SU-DHL-6 (cell line): ENCODE measurements at regions not wholly inside any gene's neighbourhood (a gene's known extent, or its start where the extent isn't known, plus 50 kb on each side); places are given as distances from the start of the nearest gene placed in this dataset.
"Not testable (repeated sequence)": the region's sequence is repeated elsewhere in the genome, so short reads cannot be mapped to it uniquely, and the experiment has no call there.

ENCODE experiments used
- H2AFZ ChIP-seq: fragments of 200-600 bp; sonication (generic); 2 replicates; pipeline ENCODE4 v1.6.1; 2014; ENCODE audit warnings: low read depth, mild to moderate bottlenecking, moderate library complexity, mixed read lengths, antibody characterized with exemption, low read length; ENCODE audit not compliant: severe bottlenecking
- H3F3A ChIP-seq: fragments of 200-600 bp; shearing (Covaris generic); 2 replicates; pipeline ENCODE4 v1.6.0; 2016; ENCODE audit warnings: antibody characterized with exemption, mild to moderate bottlenecking; ENCODE audit not compliant: insufficient read depth
- H3K27ac ChIP-seq: fragments of 200-600 bp; sonication (generic); 2 replicates; pipeline ENCODE4 v1.5.1; 2016; ENCODE audit warnings: low read depth, mild to moderate bottlenecking, low read length, moderate library complexity, mixed read lengths
- H3K27me3 ChIP-seq: fragments of 200-600 bp; sonication (generic), shearing (Covaris generic); 2 replicates; pipeline ENCODE4 v1.6.0; 2014; ENCODE audit warnings: mild to moderate bottlenecking, low read length
- H3K36me3 ChIP-seq: fragments of 200-600 bp; sonication (generic); 2 replicates; pipeline ENCODE4 v1.6.1; 2014; ENCODE audit warnings: mild to moderate bottlenecking, low read length, mixed read lengths
- H3K4me2 ChIP-seq: fragments of 300-600, 200-600 bp; shearing (Covaris generic), sonication (generic); 2 replicates; pipeline ENCODE4 v1.6.0; 2014; ENCODE audit warnings: low read length, low read depth, mild to moderate bottlenecking; ENCODE audit not compliant: poor library complexity, severe bottlenecking
- H3K4me3 ChIP-seq: fragments of 200-600 bp; sonication (generic); 2 replicates; pipeline ENCODE4 v1.5.1; 2014; ENCODE audit warnings: antibody characterized with exemption, low read length, mild to moderate bottlenecking, mixed read lengths; ENCODE audit not compliant: insufficient read depth, poor library complexity, severe bottlenecking
- H3K79me2 ChIP-seq: fragments of 200-600 bp; sonication (generic); 2 replicates; pipeline ENCODE4 v1.6.1; 2014; ENCODE audit warnings: mild to moderate bottlenecking, low read length, moderate library complexity; ENCODE audit not compliant: insufficient read depth
- H3K9ac ChIP-seq: fragments of 200-600 bp; sonication (generic); 2 replicates; pipeline ENCODE4 v1.7.0; 2014; ENCODE audit warnings: mild to moderate bottlenecking, low read length
- H3K9me2 ChIP-seq: fragments of 200-600 bp; sonication (generic); replicated peaks from 2 replicates; pipeline ENCODE4 v1.6.1; 2014; ENCODE audit warnings: low read length; ENCODE audit not compliant: insufficient read depth
- H3K9me3 ChIP-seq: fragments of 200-600 bp; sonication (generic); 2 replicates; pipeline ENCODE4 v1.6.1; 2014; ENCODE audit warnings: low read length, mixed read lengths; ENCODE audit not compliant: insufficient read depth
- H4K20me1 ChIP-seq: fragments of 200-600 bp; sonication (generic); 2 replicates; pipeline ENCODE4 v1.6.1; 2014; ENCODE audit warnings: low read depth, mild to moderate bottlenecking, antibody characterized with exemption, low read length, moderate library complexity, mixed read lengths
- EZH2phosphoT487 ChIP-seq: fragments of 200-600 bp; sonication (generic), shearing (Covaris generic); conservative IDR thresholded peaks from 2 replicates; pipeline ENCODE4 v1.6.1; 2018; ENCODE audit warnings: mild to moderate bottlenecking, antibody characterized with exemption, low read length, moderate library complexity, mixed read lengths
- TF ChIP-seq, protein P1 (sequence below): fragments of 200-600 bp; sonication (generic); IDR thresholded peaks from one replicate; pipeline ENCODE4 v1.5.1; 2017; ENCODE audit warnings: antibody characterized with exemption, mild to moderate bottlenecking, low read length, moderate library complexity; ENCODE audit not compliant: insufficient read depth, poor library complexity, severe bottlenecking

DNA sequence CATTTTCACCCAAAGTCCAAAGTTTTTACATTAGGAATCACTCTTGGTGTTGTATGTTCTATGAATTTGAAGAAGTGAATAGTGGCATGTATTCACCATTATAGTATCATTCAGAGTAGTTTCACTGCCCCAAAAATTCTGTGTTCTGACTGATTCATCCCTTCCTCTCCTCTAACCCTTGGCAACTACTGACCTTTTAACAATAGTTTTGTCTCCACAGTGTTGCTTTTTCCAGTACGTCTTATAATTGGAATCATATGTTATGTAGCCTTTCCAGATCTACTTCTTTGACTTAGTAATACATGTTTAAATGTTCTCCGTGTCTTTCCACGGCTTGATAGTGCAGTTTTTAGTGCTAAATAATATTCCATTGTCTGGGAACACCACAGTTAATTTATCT lies 379.0 kb upstream of the SGO1 start:
- Histone ChIP-seq H3K27ac (no peak overlapping the region), H3K27me3 (no peaks in the 10 kb centered on the region), H4K20me1 (peaks cover 4% of the 10 kb centered on the region; the same call in 1 of the 2 replicates), H3K79me2 (no peaks in the 10 kb centered on the region), H3K4me3 (no peak overlapping the region), H3K9me2 (no peaks in the 10 kb centered on the region), H3K36me3 (no peaks in the 10 kb centered on the region), H3K4me2 (no peak overlapping the region), H3F3A (no peaks in the 10 kb centered on the region), H3K9me3 (no peaks in the 10 kb centered on the region), H3K9ac (no peak overlapping the region), H2AFZ (no peak overlapping the region)
- TF ChIP-seq, protein P1, sequence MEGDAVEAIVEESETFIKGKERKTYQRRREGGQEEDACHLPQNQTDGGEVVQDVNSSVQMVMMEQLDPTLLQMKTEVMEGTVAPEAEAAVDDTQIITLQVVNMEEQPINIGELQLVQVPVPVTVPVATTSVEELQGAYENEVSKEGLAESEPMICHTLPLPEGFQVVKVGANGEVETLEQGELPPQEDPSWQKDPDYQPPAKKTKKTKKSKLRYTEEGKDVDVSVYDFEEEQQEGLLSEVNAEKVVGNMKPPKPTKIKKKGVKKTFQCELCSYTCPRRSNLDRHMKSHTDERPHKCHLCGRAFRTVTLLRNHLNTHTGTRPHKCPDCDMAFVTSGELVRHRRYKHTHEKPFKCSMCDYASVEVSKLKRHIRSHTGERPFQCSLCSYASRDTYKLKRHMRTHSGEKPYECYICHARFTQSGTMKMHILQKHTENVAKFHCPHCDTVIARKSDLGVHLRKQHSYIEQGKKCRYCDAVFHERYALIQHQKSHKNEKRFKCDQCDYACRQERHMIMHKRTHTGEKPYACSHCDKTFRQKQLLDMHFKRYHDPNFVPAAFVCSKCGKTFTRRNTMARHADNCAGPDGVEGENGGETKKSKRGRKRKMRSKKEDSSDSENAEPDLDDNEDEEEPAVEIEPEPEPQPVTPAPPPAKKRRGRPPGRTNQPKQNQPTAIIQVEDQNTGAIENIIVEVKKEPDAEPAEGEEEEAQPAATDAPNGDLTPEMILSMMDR: no peak
- no peak for TF ChIP-seq EZH2phosphoT487

DNA sequence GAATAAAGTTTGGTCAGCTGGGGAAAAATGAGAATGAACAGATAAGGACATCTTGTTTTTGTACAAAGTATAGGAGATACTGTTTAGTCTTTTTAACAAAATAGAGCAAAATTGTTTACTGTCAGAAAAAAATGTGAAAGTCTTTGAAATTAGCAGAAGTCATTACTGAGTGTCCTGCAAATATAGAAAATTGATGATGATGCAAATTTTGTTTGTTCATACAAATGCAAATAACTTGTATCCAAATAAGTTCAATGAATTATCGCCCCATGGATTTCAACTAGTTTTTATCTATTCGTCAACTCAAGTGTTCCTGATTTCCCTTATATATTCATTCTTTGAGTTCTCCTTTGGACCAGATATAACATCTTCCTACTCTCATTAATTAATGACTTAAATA lies 378.0 kb upstream of the SGO1 start:
- H3K4me3 ChIP-seq: no peak overlapping the region
- no peaks in the 10 kb centered on the region for H3K27me3 ChIP-seq
- no peaks in the 10 kb centered on the region for H3K36me3 ChIP-seq
- H2AFZ ChIP-seq: no peak overlapping the region
- H3F3A ChIP-seq: no peaks in the 10 kb centered on the region
- no peak overlapping the region for H3K27ac ChIP-seq
- H3K9ac ChIP-seq: no peak overlapping the region
- H3K4me2 ChIP-seq: no peak overlapping the region
- TF ChIP-seq EZH2phosphoT487: no peak
- TF ChIP-seq, protein P1: no peak
- H3K9me2 ChIP-seq: no peaks in the 10 kb centered on the region
- H4K20me1 ChIP-seq: peaks cover 4% of the 10 kb centered on the region; the same call in 1 of the 2 replicates
- no peaks in the 10 kb centered on the region for H3K9me3 ChIP-seq
- no peaks in the 10 kb centered on the region for H3K79me2 ChIP-seq

DNA sequence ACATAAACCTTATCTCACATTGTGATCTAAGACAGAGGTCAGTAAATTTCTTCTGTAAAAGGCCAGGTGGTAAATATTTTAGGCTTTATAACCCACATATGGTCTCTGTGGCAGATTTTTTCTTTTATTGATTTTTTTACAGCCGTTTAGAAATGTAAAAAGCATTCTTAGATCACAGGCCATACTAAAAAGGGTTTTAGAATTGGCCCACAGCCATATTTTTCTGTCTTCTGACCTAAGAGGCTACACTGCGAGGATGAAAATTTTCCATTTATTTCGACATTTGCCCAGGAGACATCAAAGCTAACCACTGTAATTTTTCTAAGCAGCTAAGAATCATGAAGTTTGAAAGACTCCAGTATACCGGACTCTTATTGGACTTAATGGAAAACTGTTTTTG lies 377.2 kb upstream of the SGO1 start:
- H3K27ac ChIP-seq: no peak overlapping the region
- no peaks in the 10 kb centered on the region for H3K36me3 ChIP-seq
- H3K9ac ChIP-seq: no peak overlapping the region
- H3F3A ChIP-seq: no peaks in the 10 kb centered on the region
- no peak overlapping the region for H3K4me3 ChIP-seq
- H2AFZ ChIP-seq: no peak overlapping the region
- H4K20me1 ChIP-seq: peaks cover 4% of the 10 kb centered on the region; the same call in 1 of the 2 replicates
- no peak for TF ChIP-seq EZH2phosphoT487
- TF ChIP-seq, protein P1: no peak
- H3K9me3 ChIP-seq: no peaks in the 10 kb centered on the region
- H3K9me2 ChIP-seq: no peaks in the 10 kb centered on the region
- H3K79me2 ChIP-seq: no peaks in the 10 kb centered on the region
- no peaks in the 10 kb centered on the region for H3K27me3 ChIP-seq
- H3K4me2 ChIP-seq: no peak overlapping the region

DNA sequence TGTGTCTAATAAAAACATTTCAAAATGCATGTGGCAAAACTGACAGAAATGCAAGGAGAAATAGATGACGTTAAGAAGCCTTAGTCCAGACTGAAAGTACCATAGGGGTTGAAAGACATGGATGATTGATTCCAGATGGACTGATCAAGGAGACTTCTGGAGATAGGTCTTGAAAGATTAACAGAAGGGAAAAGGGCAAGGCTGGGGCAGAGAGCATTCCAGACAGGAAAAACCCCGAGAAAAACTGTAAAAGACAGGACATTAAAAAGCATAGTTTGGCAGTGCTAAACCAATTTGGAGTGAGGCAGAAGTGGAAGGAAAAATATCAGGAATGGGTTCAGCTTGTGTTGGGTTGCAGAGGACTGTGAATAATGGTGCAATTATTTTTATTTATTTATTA lies 375.2 kb upstream of the SGO1 start:
- Histone ChIP-seq H3K79me2 (no peaks in the 10 kb centered on the region), H3K9me3 (no peaks in the 10 kb centered on the region), H3K27ac (no peak overlapping the region), H3K9me2 (no peaks in the 10 kb centered on the region), H3K4me2 (no peak overlapping the region), H3F3A (no peaks in the 10 kb centered on the region), H3K9ac (no peak overlapping the region), H2AFZ (no peak overlapping the region), H4K20me1 (no peaks in the 10 kb centered on the region), H3K4me3 (no peak overlapping the region), H3K36me3 (no peaks in the 10 kb centered on the region), H3K27me3 (no peaks in the 10 kb centered on the region)
- TF ChIP-seq, protein P1: no peak
- no peak for TF ChIP-seq EZH2phosphoT487

DNA sequence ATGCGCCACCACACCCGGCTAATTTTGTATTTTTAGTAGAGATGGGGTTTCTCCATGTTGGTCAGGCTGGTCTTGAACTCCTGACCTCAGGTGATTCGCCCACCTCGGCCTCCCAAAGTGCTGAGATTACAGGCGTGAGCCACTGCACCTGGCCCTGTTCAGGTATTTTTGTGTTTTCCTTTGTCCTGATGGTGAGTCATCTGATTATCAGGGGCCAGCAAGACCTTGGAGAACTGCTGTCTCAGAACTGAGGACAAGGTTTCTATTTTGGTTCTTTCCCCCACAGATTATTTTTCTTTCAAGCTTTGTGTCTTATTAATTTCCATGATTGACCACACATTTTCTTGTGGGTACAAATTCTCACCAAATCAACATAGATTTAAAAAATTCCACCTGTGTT lies 374.4 kb upstream of the SGO1 start:
- not testable (repeated sequence) for H3K27ac ChIP-seq, H3K4me3 ChIP-seq, H3F3A ChIP-seq, H3K9me3 ChIP-seq, H3K9me2 ChIP-seq, H3K4me2 ChIP-seq, H4K20me1 ChIP-seq, H2AFZ ChIP-seq, H3K9ac ChIP-seq, H3K27me3 ChIP-seq, H3K79me2 ChIP-seq, H3K36me3 ChIP-seq
